Keratinocyte (primary cell): ENCODE measurements at regions not wholly inside any gene's neighbourhood (a gene's known extent, or its start where the extent isn't known, plus 50 kb on each side); places are given as distances from the start of the nearest gene placed in this dataset.

Experiments
- DNase-seq: peaks from one replicate; pipeline ENCODE4 v3.0.0-alpha.2; 2011; ENCODE audit warnings: low read depth, missing footprints, low spot score
- FAIRE-seq: peaks from 2 replicates; lab custom pipeline; 2011; peaks lifted over from hg19 to GRCh38; lab: Jason Lieb, UNC
- H2AFZ ChIP-seq: 2 replicates; pipeline ENCODE4 v1.6.0; 2012; ENCODE audit warnings: low read length, control low read depth, inconsistent platforms; ENCODE audit not compliant: control insufficient read depth
- H3K27ac ChIP-seq: 2 replicates; pipeline ENCODE4 v1.5.1; 2011; ENCODE audit warnings: low read length; ENCODE audit not compliant: control insufficient read depth, insufficient read depth
- H3K27me3 ChIP-seq: 3 replicates; pipeline ENCODE4 v1.6.0; 2011; ENCODE audit warnings: low read length; ENCODE audit not compliant: control insufficient read depth, insufficient read depth; ENCODE audit errors: extremely low read depth
- H3K36me3 ChIP-seq, 2 experiments: 2 replicates in 1 of 2; 3 replicates in 1 of 2; pipeline ENCODE4 v1.5.1; 2011; ENCODE audit warnings: low read length in 2 of 2, mild to moderate bottlenecking in 1 of 2; ENCODE audit not compliant: control insufficient read depth in 2 of 2, insufficient read depth in 2 of 2; ENCODE audit errors: extremely low read depth in 1 of 2
- H3K4me1 ChIP-seq: 3 replicates; pipeline ENCODE4 v1.5.1; 2011; ENCODE audit warnings: low read length; ENCODE audit not compliant: control insufficient read depth, insufficient read depth; ENCODE audit errors: extremely low read depth
- H3K4me2 ChIP-seq: 3 replicates; pipeline ENCODE4 v1.6.0; 2011; ENCODE audit warnings: low read depth, low read length; ENCODE audit not compliant: control insufficient read depth, insufficient read depth; ENCODE audit errors: extremely low read depth
- H3K4me3 ChIP-seq, 3 experiments: fragments of 200-600 bp in 1 of 3; sonication (generic) in 1 of 3; 2 replicates in 2 of 3; 3 replicates in 1 of 3; pipeline ENCODE4 v1.5.1; 2011 to 2016; ENCODE audit warnings: low read length in 3 of 3, mild to moderate bottlenecking in 3 of 3, control low read depth in 2 of 3, inconsistent platforms in 1 of 3, low read depth in 1 of 3, mixed read lengths in 1 of 3, mixed run types in 1 of 3, moderate library complexity in 1 of 3; ENCODE audit not compliant: control insufficient read depth in 2 of 3, insufficient read depth in 2 of 3; ENCODE audit errors: extremely low read depth in 1 of 3
- H3K79me2 ChIP-seq: 2 replicates; pipeline ENCODE4 v1.6.0; 2012; ENCODE audit warnings: low read length; ENCODE audit not compliant: control insufficient read depth, insufficient read depth
- H3K9ac ChIP-seq: 3 replicates; pipeline ENCODE4 v1.6.0; 2011; ENCODE audit warnings: low read length; ENCODE audit not compliant: control insufficient read depth, insufficient read depth; ENCODE audit errors: extremely low read depth
- H3K9me1 ChIP-seq: 3 replicates; pipeline ENCODE4 v1.6.0; 2011; ENCODE audit warnings: low read length; ENCODE audit not compliant: control insufficient read depth, insufficient read depth; ENCODE audit errors: extremely low read depth
- H3K9me3 ChIP-seq: 2 replicates; pipeline ENCODE4 v1.5.1; 2012; ENCODE audit warnings: low read depth, low read length; ENCODE audit not compliant: control insufficient read depth
- H4K20me1 ChIP-seq: 3 replicates; pipeline ENCODE4 v1.6.0; 2011; ENCODE audit warnings: low read length; ENCODE audit not compliant: control insufficient read depth, insufficient read depth; ENCODE audit errors: extremely low read depth
- CTCF ChIP-seq, 3 experiments: IDR thresholded peaks in 1 of 3; conservative IDR thresholded peaks in 1 of 3; optimal IDR thresholded peaks in 1 of 3; 2 replicates in 2 of 3; 3 replicates in 1 of 3; pipeline versions ENCODE3 to v1.5.1; 2011; ENCODE audit warnings: low read length in 3 of 3, mild to moderate bottlenecking in 3 of 3, moderate library complexity in 2 of 3, control low read depth in 1 of 3, inconsistent platforms in 1 of 3; ENCODE audit not compliant: insufficient read depth in 2 of 3; ENCODE audit errors: extremely low read depth in 1 of 3
- EZH2 ChIP-seq: IDR thresholded peaks from one replicate; pipeline ENCODE4 v1.6.1; 2012; ENCODE audit warnings: inconsistent platforms, mild to moderate bottlenecking, low read length, moderate library complexity
- dilution Hi-C: fragments of 300-500 bp; cut with MboI; formaldehyde crosslinking; loops from one replicate; pipeline ENCODE4 v1.7.0; 2020; ENCODE audit warnings: low sequenced_read_pairs; ENCODE audit not compliant: extremely low pct_ligation_motif_present

GRCh38 chr6:148265054-148265453 is 77.6 kb upstream of the SASH1 start:
- TF ChIP-seq EZH2 = no peak
- no peak for TF ChIP-seq CTCF (optimal IDR thresholded peaks at IDR 0.05 in 1 of 3, IDR thresholded peaks at IDR 0.05 in 1 of 3, conservative IDR thresholded peaks at IDR 0.05 in 1 of 3; ENCODE audit: extremely low read depth in 1 of 3, insufficient read depth in 2 of 3, low read length in 3 of 3)
- dilution Hi-C loops = no loop called here

GRCh38 chr6:148269386-148269785 is 73.3 kb upstream of the SASH1 start:
- Histone ChIP-seq H3K4me2 (no peak overlapping the region), H3K27ac (no peak overlapping the region), H3K36me3 (no peaks in the 10 kb centered on the region), H3K9me1 (no peaks in the 10 kb centered on the region), H2AFZ (no peak overlapping the region), H3K4me1 (peaks cover 19% of the 10 kb centered on the region), H3K79me2 (no peaks in the 10 kb centered on the region), H3K27me3 (no peaks in the 10 kb centered on the region), H4K20me1 (no peaks in the 10 kb centered on the region), H3K9ac (no peak overlapping the region), H3K9me3 (no peaks in the 10 kb centered on the region), H3K4me3 (no peak overlapping the region)
- no peak for TF ChIP-seq EZH2
- TF ChIP-seq CTCF (optimal IDR thresholded peaks at IDR 0.05 in 1 of 3, IDR thresholded peaks at IDR 0.05 in 1 of 3, conservative IDR thresholded peaks at IDR 0.05 in 1 of 3; ENCODE audit: extremely low read depth in 1 of 3, insufficient read depth in 2 of 3, low read length in 3 of 3) = no peak
- FAIRE-seq = no peak
- dilution Hi-C loops = no loop called here
- no peak for DNase-seq

More at GRCh38 chr6:148265054-148265453, 77.6 kb upstream of the SASH1 start:
- Histone ChIP-seq H3K9me1 (no peaks in the 10 kb centered on the region), H3K9ac (no peak overlapping the region), H2AFZ (no peak overlapping the region), H3K27me3 (no peaks in the 10 kb centered on the region), H3K4me2 (no peak overlapping the region), H4K20me1 (no peaks in the 10 kb centered on the region), H3K9me3 (no peaks in the 10 kb centered on the region), H3K27ac (no peak overlapping the region), H3K4me1 (peaks cover 42% of the 10 kb centered on the region), H3K4me3 (no peak overlapping the region), H3K36me3 (no peaks in the 10 kb centered on the region), H3K79me2 (no peaks in the 10 kb centered on the region)
- FAIRE-seq = no peak
- DNase-seq = no peak
